ENCODE measurements at regions not wholly inside any gene's neighbourhood (a gene's known extent, or its start where the extent isn't known, plus 50 kb on each side); places are given as distances from the start of the nearest gene placed in this dataset.

DNA sequence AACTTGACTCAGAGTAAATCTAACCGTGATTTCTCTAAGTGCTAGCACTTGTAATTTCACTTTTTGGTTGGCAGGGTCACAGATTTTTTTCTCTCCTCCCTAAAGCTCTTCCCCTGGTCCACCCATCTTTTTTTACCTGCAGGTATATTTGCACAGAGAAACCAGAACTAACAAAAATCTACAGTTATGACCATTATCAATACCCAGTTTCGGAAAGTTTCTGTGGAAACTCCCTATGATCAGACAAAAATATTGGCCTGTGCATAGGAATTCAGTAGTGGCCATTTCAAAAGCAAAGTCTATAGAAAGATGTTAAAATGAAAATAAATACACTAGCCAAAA, 62.4 kb upstream of the ATF7IP2 start (continued):
- TF ChIP-seq, protein P1, sequence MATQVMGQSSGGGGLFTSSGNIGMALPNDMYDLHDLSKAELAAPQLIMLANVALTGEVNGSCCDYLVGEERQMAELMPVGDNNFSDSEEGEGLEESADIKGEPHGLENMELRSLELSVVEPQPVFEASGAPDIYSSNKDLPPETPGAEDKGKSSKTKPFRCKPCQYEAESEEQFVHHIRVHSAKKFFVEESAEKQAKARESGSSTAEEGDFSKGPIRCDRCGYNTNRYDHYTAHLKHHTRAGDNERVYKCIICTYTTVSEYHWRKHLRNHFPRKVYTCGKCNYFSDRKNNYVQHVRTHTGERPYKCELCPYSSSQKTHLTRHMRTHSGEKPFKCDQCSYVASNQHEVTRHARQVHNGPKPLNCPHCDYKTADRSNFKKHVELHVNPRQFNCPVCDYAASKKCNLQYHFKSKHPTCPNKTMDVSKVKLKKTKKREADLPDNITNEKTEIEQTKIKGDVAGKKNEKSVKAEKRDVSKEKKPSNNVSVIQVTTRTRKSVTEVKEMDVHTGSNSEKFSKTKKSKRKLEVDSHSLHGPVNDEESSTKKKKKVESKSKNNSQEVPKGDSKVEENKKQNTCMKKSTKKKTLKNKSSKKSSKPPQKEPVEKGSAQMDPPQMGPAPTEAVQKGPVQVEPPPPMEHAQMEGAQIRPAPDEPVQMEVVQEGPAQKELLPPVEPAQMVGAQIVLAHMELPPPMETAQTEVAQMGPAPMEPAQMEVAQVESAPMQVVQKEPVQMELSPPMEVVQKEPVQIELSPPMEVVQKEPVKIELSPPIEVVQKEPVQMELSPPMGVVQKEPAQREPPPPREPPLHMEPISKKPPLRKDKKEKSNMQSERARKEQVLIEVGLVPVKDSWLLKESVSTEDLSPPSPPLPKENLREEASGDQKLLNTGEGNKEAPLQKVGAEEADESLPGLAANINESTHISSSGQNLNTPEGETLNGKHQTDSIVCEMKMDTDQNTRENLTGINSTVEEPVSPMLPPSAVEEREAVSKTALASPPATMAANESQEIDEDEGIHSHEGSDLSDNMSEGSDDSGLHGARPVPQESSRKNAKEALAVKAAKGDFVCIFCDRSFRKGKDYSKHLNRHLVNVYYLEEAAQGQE (IDR thresholded peaks at IDR 0.05; ENCODE audit: low read depth) = no peak
- no peak for TF ChIP-seq POLR2AphosphoS5 (IDR thresholded peaks at IDR 0.05; ENCODE audit: low read depth, low read length)
- TF ChIP-seq RAD21 (IDR thresholded peaks at IDR 0.05; ENCODE audit: low read depth) = no peak
- no peak for TF ChIP-seq ELF1 (IDR thresholded peaks at IDR 0.05; ENCODE audit: borderline replicate concordance, low read depth)

DNA sequence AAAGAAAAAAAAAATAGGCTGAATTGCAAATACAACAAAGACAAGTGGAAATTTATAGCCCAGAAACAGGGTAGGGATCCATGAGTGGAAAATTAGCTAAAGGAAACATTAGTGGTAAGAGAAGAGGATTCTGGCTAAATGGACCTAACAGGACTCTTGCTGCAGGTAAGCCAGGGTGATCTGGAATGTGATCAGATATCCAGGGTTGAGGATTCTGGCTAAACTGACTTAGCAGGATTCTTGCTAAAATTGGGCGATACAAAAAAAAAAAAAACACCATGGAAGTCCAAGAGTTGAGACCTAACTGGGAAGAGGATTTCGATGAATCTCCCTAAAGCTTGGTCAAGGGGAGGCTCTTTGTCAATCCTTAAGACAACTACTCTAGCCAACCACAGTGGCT, 61.7 kb upstream of the ATF7IP2 start:
- H3K4me3 ChIP-seq (replicated peaks in 1 of 2; ENCODE audit: low read depth in 1 of 2, low read length in 2 of 2) = no peak overlapping the region
- peaks cover 3 to 8% of the 10 kb centered on the region in 2 experiments; a peak in 3 of 4 replicates for H3K4me1 ChIP-seq (ENCODE audit: control insufficient read depth in 1 of 2, insufficient read depth in 2 of 2, low read length in 2 of 2)
- H4K20me1 ChIP-seq (ENCODE audit: insufficient read depth) = no peaks in the 10 kb centered on the region
- H3K9me2 ChIP-seq (ENCODE audit: insufficient read depth) = no peaks in the 10 kb centered on the region
- no peaks in the 10 kb centered on the region for H3K9me3 ChIP-seq (ENCODE audit: control insufficient read depth in 1 of 2, insufficient read depth in 1 of 2, low read depth in 1 of 2, low read length in 2 of 2)
- H3K27me3 ChIP-seq (ENCODE audit: insufficient read depth, low read length) = no peaks in the 10 kb centered on the region
- no peak overlapping the region for H3K4me2 ChIP-seq (ENCODE audit: low read length)
- H3K9ac ChIP-seq (ENCODE audit: low read length) = no peak overlapping the region
- BruUV-seq (replicated peaks) = no TSS peak
- no peak overlapping the region for H3K27ac ChIP-seq (ENCODE audit: low read depth, low read length)
- no peak for ATAC-seq
- DNase-seq (ENCODE audit: low read depth, low spot score) = no peak
- H3K36me3 ChIP-seq (ENCODE audit: control insufficient read depth in 1 of 2, insufficient read depth in 2 of 2, low read length in 2 of 2) = no peaks in the 10 kb centered on the region
- no peak overlapping the region for H2AFZ ChIP-seq (ENCODE audit: low read depth, low read length, poor library complexity, severe bottlenecking)
- no peak for TF ChIP-seq CEBPB (IDR thresholded peaks at IDR 0.05; ENCODE audit: low read depth)
- TF ChIP-seq FOSL1 (IDR thresholded peaks at IDR 0.05; ENCODE audit: low read depth) = no peak
- no peak for TF ChIP-seq CBX3 (IDR thresholded peaks at IDR 0.05; ENCODE audit: low read depth)
- no peak for TF ChIP-seq EZH2 (IDR thresholded peaks at IDR 0.05)
- TF ChIP-seq, protein P2, sequence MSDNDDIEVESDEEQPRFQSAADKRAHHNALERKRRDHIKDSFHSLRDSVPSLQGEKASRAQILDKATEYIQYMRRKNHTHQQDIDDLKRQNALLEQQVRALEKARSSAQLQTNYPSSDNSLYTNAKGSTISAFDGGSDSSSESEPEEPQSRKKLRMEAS (IDR thresholded peaks at IDR 0.05) = no peak
- TF ChIP-seq, protein P3, sequence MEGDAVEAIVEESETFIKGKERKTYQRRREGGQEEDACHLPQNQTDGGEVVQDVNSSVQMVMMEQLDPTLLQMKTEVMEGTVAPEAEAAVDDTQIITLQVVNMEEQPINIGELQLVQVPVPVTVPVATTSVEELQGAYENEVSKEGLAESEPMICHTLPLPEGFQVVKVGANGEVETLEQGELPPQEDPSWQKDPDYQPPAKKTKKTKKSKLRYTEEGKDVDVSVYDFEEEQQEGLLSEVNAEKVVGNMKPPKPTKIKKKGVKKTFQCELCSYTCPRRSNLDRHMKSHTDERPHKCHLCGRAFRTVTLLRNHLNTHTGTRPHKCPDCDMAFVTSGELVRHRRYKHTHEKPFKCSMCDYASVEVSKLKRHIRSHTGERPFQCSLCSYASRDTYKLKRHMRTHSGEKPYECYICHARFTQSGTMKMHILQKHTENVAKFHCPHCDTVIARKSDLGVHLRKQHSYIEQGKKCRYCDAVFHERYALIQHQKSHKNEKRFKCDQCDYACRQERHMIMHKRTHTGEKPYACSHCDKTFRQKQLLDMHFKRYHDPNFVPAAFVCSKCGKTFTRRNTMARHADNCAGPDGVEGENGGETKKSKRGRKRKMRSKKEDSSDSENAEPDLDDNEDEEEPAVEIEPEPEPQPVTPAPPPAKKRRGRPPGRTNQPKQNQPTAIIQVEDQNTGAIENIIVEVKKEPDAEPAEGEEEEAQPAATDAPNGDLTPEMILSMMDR (IDR thresholded peaks at IDR 0.05 in 2 of 3, conservative IDR thresholded peaks at IDR 0.05 in 1 of 3; ENCODE audit: borderline replicate concordance in 1 of 3, insufficient read depth in 1 of 3, low read depth in 2 of 3, low read length in 2 of 3) = no peak
- TF ChIP-seq ZFX (IDR thresholded peaks at IDR 0.05) = no peak
- TF ChIP-seq JUND (IDR thresholded peaks at IDR 0.05) = no peak
- TF ChIP-seq SP1 (IDR thresholded peaks at IDR 0.05; ENCODE audit: low read depth) = no peak
- TF ChIP-seq ELF1 (IDR thresholded peaks at IDR 0.05; ENCODE audit: borderline replicate concordance, low read depth) = no peak
- no peak for TF ChIP-seq EGR1 (IDR thresholded peaks at IDR 0.05; ENCODE audit: low read depth)
- TF ChIP-seq RAD21 (IDR thresholded peaks at IDR 0.05; ENCODE audit: low read depth) = no peak
- no peak for TF ChIP-seq YY1 (IDR thresholded peaks at IDR 0.05; ENCODE audit: extremely low read depth, insufficient replicate concordance, low read depth, low read length)
- no peak for TF ChIP-seq SRF (IDR thresholded peaks at IDR 0.05; ENCODE audit: low read depth)
- TF ChIP-seq, protein P4, sequence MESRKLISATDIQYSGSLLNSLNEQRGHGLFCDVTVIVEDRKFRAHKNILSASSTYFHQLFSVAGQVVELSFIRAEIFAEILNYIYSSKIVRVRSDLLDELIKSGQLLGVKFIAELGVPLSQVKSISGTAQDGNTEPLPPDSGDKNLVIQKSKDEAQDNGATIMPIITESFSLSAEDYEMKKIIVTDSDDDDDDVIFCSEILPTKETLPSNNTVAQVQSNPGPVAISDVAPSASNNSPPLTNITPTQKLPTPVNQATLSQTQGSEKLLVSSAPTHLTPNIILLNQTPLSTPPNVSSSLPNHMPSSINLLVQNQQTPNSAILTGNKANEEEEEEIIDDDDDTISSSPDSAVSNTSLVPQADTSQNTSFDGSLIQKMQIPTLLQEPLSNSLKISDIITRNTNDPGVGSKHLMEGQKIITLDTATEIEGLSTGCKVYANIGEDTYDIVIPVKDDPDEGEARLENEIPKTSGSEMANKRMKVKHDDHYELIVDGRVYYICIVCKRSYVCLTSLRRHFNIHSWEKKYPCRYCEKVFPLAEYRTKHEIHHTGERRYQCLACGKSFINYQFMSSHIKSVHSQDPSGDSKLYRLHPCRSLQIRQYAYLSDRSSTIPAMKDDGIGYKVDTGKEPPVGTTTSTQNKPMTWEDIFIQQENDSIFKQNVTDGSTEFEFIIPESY (IDR thresholded peaks at IDR 0.05; ENCODE audit: extremely low read depth, insufficient replicate concordance, low read length) = no peak
- ChIA-PET POLR2A (no interaction called here), RAD21 (ENCODE audit: low non-redundant PET in 1 of 2, low total read pairs in 2 of 2, uncharacterized antibody in 2 of 2, unreplicated experiment in 2 of 2) (no interaction called here), CTCF (no interaction called here)
- no peaks in the 10 kb centered on the region for H3K79me2 ChIP-seq (ENCODE audit: insufficient read depth, low read length)
- intact Hi-C loops (cut with micrococcal nuclease) = no loop called here
